Brain microvascular endothelial cell (primary cell): ENCODE measurements at regions not wholly inside any gene's neighbourhood (a gene's known extent, or its start where the extent isn't known, plus 50 kb on each side); places are given as distances from the start of the nearest gene placed in this dataset.

Experiments
- DNase-seq: peaks from one replicate; pipeline ENCODE4 v3.0.0-alpha.2; 2020
- H3K27ac ChIP-seq: fragments of 250-450 bp; sonication (Bioruptor Pico); 2 replicates; pipeline ENCODE4 v1.5.1; 2020; ENCODE audit warnings: mild to moderate bottlenecking, moderate library complexity
- H3K27me3 ChIP-seq: fragments of 250-450 bp; sonication (Bioruptor Pico); replicated peaks from 2 replicates; pipeline ENCODE4 v1.5.1; 2020; ENCODE audit warnings: mild to moderate bottlenecking
- H3K36me3 ChIP-seq: fragments of 250-450 bp; sonication (Bioruptor Pico); replicated peaks from 2 replicates; pipeline ENCODE4 v1.5.1; 2020; ENCODE audit warnings: mild to moderate bottlenecking
- H3K4me3 ChIP-seq: 2 replicates; pipeline ENCODE4 v1.5.1; 2011; ENCODE audit warnings: low read depth, mild to moderate bottlenecking, control low read depth, low read length, moderate library complexity
- CTCF ChIP-seq: IDR thresholded peaks from 2 replicates; pipeline ENCODE4 v1.5.1; 2011; ENCODE audit warnings: low read depth, mild to moderate bottlenecking, moderate library complexity, low read length, control low read depth, inconsistent platforms; ENCODE audit errors: missing control alignments
- in situ Hi-C: cut with HindIII; loops from 2 replicates; pipeline ENCODE4 v1.10.0; 2017; ENCODE audit warnings: low sequenced_read_pairs, low pct_ligation_motif_present

GRCh38 chr3:66586853-66587252 is 86.0 kb upstream of the LRIG1 start:
- no peak for DNase-seq
- in situ Hi-C loops = no loop called here
- Histone ChIP-seq H3K27me3 (no peaks in the 10 kb centered on the region), H3K27ac (no peak overlapping the region), H3K36me3 (no peaks in the 10 kb centered on the region), H3K4me3 (no peak overlapping the region)
- no peak for TF ChIP-seq CTCF

GRCh38 chr3:66588340-66588847 is 87.6 kb upstream of the LRIG1 start:
- no peak overlapping the region for H3K4me3 ChIP-seq
- DNase-seq = peak; percentile 64
- TF ChIP-seq CTCF = no peak
- H3K36me3 ChIP-seq = no peaks in the 10 kb centered on the region
- no peaks in the 10 kb centered on the region for H3K27me3 ChIP-seq
- H3K27ac ChIP-seq = peak overlapping the region; percentile 25
- in situ Hi-C loops = no loop called here

GRCh38 chr3:66592016-66592761 is 91.4 kb upstream of the LRIG1 start:
- DNase-seq = no peak
- in situ Hi-C loops = no loop called here
- Histone ChIP-seq H3K27me3 (no peaks in the 10 kb centered on the region), H3K4me3 (no peak overlapping the region), H3K36me3 (no peaks in the 10 kb centered on the region), H3K27ac (peak overlapping the region; percentile 4)
- TF ChIP-seq CTCF = no peak

GRCh38 chr3:66592927-66593625 is 92.3 kb upstream of the LRIG1 start:
- H3K4me3 ChIP-seq = no peak overlapping the region
- TF ChIP-seq CTCF = no peak
- no peaks in the 10 kb centered on the region for H3K27me3 ChIP-seq
- no peaks in the 10 kb centered on the region for H3K36me3 ChIP-seq
- peak overlapping the region; percentile 31 for H3K27ac ChIP-seq
- in situ Hi-C loops = no loop called here
- DNase-seq = peak; percentile 27

- no peak for TF ChIP-seq CTCF
- DNase-seq = peak; percentile 69
- H3K4me3 ChIP-seq = no peak overlapping the region
- H3K27ac ChIP-seq = peak overlapping the region; percentile 63
- H3K36me3 ChIP-seq = no peaks in the 10 kb centered on the region
- in situ Hi-C loops = no loop called here
- no peaks in the 10 kb centered on the region for H3K27me3 ChIP-seq
These were observed 93.2 kb upstream of the LRIG1 start for GRCh38 chr3:66593978-66594377.
